DMS 273 treated with DMSO at 0.1 percent for 48 hours (cell line): ENCODE measurements at regions not wholly inside any gene's neighbourhood (a gene's known extent, or its start where the extent isn't known, plus 50 kb on each side); places are given as distances from the start of the nearest gene placed in this dataset.
"Not testable (repeated sequence)": the region's sequence is repeated elsewhere in the genome, so short reads cannot be mapped to it uniquely, and the experiment has no call there.

ENCODE experiments used
- DNase-seq: peaks from one replicate; lab custom pipeline; 2025; lab: John Stamatoyannopoulos, UW

DNA sequence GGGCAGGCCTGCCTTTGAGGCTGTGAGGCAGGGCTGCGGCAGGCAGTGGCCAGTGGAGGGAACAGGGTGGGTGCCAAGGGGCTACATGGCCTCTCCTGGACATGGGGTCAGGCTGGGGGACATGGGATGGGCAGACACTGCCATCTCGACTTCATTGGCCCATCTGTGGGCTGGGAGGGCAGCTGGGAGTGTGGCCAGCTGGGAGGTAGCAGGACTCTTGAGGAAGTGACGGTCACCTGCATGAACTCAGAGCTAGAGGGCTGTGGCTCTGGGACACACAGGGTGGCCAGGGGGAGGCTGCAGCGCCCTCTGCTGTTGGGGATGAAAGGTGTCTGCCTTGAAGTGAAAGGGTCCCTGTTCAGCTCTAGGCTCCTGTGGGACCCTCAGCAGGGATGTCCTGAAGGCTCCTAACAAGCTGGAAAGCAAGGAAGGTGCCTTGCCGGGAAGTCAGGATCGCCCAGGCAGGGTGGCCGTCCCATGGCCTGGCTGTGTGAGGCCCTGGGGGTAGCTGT is 244.0 kb downstream of the ANKRD30B start:
- DNase-seq: not testable (repeated sequence)

DNA sequence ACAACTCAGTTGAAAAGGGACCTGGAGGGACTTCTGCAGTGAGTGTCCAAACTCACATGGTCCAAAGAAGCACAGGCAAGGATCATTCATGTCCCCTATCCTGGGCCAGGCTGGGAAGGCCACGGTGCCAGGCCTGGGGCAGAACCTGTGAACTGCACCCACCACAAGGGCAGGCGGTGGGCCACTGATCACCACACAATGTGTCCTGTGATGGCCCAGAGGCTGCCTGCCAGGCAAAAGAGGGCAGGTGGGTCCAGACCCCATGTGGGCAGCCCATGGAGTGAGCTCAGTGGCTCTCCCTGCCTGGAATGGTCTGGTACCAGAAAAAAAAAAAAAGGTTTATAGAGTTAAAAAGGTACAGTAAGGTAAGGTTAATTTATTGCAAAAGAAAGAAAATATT is 244.8 kb downstream of the ANKRD30B start:
- DNase-seq: not testable (repeated sequence)

DNA sequence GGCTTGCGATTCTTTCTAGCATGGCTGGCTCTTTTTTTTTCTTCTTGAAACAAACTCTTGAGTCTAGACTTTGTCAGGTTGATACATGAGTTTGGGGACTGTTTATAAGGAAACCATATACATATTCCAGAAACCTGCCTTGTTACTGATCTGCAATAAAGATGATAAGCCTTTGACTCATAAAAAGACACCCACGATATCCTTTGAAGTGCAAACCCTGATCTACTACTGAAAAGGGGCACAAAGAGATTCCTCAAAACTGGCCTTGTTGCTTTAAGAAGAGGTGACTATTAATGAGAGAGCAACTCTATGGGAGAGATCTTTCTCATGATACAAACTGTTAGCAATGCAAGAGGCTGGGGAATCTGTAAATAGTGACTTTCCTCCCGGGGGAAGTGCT is 247.1 kb downstream of the ANKRD30B start:
- not testable (repeated sequence) for DNase-seq

DNA sequence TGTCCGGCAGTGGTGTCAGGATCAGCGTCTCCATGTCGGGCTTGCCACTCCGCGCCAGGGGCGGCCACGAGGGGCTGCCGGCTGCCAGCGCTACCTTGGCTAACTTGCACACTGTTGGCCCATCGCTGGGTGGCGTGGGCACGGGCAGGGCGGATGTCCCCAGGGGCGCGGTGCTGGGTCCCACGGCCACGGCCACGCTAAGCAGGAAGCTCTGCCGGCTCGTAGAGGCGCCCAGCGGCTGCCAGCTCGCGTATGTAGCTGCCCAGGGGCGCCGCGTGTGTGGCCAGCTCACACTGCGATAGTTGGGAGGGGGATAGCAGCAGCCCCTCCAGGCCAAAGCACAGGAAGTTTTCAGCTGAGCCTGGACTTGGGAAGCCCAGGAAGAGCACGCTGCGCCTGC is 249.4 kb downstream of the ANKRD30B start:
- DNase-seq: no peak

DNA sequence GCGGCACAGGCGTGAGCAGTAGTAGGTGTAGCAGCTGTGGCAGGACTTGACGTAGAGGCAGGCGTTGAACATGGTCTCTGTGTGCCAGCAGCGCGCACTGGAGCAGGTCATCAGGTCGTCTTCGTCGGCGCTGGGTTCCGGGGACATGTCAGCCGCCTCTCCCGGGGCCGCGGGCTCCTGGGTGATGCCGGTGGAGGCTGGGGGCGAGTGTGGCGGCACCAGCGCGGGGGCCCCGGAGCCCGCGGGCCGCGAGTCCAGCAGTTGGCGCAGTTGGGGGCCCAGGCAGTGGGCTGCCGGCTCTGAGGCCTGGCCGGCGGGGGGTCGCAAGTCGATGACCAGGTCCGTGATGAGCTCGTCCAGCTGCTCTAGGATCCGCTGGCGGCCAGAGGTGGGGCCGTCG is 249.9 kb downstream of the ANKRD30B start:
- not testable (repeated sequence) for DNase-seq

DNA sequence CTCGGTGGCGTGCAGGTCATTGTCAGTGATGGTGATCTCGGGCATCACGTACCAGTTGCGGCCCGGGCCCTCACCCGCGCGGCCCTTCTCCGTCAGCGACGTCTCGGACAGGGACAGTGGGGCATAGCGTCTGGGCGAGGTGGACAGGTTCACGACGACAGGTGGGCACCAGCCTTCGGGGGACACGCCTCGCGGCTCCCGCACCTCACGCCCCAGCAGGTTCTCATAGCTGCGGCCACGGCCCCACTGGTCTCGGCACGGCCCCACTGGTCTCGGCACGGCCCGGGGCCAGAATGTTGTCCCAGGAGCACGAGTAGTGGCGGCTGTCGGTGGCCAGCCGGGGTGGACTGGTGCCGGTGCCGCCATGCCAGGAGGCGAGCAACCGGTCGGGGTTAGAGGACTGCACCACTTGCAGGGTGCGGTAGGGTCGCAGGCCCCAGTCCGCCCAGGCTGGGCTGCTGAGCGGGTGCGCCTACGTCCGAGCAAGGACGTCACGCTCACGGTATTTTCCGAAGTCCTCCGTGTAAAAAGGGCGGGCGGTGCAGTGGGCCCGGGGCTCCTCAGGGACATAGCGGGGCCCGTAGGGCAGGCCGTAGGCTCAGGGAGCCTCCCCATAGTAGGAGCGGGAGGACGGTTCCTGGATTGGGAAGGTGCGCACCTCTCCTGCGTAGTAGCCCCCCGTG is 250.5 kb downstream of the ANKRD30B start:
- not testable (repeated sequence) for DNase-seq

DNA sequence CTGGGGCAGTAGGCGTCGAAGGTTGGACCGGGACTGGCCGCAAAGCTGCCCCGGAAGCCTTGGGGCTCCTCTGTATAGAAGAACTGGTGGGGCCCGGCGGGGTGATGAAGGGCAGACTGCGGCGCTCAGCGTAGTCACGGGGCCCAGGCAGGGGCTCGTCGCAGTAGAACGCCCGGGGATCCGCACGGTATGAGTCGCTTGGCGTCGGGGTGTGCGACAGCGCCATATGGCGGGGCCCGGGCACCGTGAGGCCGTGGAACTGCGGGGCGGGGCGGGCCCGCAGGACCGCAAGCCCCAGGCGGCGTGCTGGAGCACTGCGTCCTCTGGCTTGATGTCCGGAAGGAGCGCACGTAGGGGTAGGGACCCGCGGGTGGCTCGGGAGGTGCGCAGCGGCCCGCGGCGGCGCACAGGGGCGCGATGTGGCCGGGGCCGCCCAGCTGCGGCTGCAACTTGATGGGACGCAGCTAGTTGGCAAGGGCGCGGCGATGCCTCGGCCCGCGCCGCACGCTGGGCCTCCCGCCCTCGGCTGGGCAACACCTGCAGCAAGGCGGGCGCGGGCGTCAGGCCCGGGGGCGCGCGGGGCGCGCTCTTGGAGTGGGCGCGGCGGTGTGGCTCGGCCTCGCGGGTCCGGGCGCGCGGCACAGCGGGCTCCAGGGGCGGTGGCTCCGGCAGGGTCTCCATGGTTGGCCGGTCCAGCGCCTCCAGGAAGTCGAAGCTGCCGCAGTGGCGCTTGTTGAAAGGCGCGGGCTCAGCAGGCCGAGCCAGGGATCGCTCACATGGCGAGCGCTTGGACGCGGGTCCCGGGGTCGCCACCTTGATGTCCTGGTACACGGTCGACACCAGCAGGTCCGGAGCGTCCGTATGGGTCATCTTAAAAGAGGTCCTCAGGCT is 251.4 kb downstream of the ANKRD30B start:
- DNase-seq: no peak

DNA sequence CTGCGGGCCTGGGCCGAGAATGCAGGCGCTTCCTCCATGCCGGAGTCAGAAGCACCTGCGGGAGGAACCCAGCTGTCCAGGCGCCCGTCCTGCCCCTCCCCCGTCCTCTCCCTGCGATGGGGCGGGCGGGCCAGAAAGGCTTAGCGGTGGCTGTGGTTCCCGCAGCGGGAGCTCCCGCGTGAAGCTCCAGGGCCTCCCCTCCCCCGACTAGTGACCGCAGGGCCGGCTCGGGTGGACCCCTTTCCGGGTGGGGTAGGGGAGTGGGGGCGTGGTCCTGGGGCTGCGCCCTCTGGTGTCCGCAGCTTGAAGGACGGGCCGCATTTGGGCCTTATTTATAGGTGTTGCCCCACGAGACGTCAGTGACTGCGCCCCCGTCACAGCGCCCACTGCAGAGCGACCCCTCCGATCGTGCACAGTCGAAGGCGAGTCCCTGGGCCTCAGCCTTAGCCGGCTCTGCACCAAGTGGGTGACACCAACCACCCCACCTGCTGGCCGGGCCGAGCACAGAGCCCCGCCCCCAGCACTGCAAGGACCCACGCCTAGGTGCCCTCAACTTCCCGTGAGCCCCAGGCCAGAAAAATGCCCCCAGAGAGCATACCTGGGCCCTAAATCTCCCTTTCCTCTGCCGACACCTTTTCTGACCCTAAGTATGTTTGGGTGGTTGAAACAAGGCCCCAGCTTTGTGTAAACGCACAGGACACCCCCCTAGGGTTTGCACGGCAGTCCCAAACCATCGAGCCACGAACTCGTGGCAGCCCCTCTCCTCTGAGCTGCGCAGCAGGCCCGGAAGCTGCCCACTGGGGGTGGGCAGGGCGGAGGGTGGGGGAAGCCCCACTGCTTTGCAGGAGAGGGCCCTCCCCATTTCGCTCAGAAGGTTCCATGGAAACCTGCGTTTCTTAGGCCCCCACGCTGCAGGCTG is 252.4 kb downstream of the ANKRD30B start:
- DNase-seq: not testable (repeated sequence)

DNA sequence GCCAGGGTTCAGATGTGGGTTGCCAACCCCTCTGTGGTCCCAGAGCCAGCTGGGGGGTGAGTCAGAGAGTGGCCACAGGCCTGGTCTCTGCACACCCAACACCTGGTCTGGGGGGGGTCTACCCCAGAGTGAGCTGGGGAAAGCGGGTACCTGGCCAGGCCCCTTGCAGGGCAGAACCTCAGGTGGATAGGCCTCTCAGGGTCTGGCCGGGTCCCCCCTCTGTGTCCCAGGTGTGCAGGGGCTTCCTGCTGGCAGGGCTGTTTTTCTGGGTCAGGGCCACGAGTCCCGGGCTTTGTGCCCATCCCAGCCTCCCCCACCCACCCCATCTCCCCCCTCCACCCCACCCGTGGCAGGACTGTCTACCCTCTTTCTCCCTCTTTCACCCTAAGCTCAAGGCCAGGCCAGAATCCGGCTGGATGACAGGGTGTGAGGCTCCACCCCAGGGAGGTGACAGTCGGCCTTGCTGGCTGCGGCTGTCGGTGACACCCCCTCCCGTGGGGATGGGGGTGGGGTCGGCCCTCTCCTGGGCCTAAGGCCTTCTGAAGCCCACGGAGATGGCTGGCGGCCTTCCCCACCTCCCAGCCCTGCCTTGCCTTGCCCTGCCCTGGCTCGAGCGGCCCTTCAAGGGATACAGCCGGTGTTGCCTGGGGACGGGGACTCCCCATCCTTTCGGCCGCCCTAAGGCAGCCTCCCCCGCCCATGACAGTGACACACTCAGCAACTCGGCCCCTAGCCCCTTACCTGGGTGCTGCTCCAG is 253.2 kb downstream of the ANKRD30B start:
- DNase-seq: not testable (repeated sequence)

DNA sequence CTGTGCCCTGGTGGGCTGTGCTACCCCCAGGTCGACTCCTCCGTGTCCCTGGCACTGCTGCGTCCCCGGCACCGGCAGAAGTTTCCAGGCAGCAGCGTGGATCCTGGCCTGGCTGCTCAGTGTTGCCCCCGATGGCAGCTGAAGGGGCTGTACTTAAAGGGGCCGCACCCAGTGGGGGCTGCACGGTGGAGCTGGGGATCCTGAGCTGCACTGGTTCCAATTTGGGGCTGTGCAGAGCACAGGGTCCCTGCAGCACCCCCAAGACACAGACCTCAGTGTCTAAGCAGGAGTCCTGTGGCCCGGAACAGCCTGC is 253.8 kb downstream of the ANKRD30B start:
- not testable (repeated sequence) for DNase-seq

DNA sequence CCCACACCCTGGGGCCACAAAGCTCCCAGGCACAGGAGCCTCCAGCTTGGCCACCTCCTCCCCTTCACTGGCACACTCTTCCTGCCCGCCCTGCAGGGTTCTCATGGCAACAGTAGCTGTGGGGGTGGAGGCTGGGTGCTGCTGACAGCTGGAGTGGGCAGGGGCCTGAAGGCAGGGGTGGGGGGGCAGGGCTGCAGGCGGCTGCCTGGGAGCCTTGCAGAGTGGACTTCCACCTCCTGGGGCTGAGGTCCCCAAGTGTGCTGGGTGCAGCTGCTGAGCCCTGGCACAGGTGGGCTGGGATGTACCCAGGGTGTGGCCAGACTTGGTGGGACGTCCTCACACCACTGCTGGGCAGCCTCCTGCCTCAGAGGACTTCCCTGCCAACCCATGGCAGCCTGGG is 254.8 kb downstream of the ANKRD30B start:
- peak; percentile 13 for DNase-seq

DNA sequence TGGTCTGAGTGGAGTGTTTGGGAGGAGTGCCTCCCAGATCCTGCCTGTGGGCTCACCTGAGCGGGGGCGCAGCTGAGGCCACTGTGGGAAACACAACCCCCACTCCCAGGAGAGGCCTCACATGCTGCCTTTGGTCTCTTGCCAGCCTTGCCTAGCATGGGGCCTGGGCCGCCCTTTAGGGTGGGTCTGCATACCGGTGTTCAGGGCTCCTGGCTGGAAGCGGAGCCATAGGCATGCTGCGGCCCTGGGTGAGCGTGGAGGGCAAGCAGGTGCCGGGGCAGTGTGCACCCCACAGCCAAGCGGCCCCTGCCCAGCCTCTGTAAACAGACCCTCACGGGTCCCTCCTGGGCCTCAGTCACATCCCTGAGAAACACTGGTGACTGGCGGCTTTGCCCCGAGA is 255.3 kb downstream of the ANKRD30B start:
- DNase-seq: not testable (repeated sequence)

DNA sequence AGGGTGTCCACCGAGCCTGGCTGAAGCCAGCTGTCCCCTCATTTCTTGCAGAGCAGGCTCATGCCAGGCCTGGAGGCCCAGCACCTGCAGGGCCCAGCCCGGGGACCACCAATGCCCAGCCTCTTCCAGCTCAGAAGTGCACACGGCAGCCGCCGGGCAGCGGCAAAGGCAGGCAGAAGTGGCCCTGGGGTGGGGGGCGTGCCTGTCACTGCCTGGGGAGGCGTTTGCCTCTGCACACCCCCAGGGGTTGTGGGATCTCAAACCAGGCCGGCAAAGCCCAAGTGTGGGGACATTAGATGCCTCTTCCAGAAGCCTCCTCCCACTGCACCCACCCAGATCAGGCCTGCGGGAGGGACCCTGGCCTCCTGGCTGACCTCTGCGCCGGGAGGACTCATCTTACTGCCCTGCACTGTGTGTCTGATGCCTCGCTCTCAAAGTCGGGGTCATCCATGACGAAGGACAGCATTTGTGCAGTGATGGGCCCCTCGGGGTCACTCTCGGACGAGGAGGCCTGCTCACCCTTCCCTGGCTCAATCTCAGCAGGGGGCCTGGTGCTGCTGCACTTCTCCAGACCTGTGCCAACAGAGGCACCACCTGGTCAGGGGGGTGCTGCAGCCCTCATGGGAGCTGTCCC is 255.8 kb downstream of the ANKRD30B start:
- not testable (repeated sequence) for DNase-seq

DNA sequence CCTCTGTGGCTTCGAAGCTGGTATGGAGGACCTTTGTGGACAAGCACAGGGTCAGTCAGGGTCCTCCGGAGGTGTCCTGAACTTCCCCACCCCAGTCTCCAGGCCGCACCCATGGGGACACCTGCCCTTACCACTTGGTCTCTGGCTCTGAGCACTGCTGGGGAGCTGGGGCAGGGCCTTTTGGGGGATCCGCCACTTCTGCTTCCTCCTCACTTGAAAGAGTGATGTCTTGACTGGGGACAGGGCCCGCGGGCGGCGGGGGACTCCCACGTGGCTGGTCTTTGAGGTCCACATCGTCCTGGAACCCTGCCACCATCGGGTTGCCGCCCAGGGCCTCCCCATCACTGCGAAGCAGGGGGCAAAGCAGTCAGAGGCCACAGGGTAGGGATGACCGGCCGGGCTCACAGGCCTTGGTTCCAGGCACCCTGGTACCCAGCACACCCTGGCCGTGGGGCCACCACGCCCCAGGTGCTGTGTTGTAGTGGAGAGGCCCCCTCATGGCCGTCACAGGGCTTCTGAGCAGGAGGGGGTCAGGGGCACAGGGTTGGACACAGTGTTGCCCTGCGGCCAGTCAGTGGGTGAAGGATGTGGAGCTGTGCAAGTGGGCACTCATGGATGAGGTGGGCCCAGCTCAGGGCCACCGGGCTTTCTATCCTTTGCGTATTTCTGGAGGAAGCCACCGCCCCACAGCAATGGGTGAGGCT is 256.4 kb downstream of the ANKRD30B start:
- DNase-seq: not testable (repeated sequence)

DNA sequence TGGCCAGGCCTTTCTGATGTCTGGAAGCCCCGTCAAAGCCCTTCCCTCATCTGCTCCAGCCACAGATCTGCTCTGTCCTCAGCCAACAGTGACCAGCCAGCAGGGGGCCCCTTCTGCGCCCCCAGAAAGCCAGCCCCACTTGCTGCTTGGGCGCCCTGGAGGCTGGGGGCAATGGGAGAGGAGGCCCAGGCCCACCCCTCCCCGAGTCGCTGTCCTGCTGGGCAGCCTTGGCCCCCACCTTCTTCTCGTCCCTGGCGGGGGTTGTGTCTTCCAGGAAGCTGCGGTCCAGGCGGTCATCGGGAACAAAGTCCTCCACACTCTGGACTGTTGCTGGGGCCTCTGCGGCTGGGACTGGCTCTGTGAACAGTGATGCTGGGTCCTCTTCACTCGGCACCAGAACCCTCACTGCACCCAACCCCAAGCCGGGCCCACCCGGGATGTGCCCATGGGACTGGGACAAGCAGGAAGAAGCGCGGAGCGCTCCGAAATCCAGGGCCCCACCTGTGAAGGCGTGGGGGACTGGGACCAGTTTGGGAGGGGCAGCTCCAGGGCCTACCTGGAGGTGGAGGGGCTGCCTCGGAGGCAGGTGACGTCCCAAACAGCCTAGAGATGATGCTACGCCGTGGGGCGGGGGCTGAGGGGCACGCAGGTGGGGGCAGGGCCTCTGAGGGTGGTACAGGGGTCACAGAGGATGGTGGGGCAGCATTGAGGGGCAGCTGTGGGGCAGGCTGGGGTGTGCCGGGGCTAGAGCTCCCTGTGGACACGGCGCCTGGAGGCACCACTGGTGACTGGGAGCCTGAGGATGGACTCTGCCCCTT is 257.6 kb downstream of the ANKRD30B start:
- DNase-seq: no peak

DNA sequence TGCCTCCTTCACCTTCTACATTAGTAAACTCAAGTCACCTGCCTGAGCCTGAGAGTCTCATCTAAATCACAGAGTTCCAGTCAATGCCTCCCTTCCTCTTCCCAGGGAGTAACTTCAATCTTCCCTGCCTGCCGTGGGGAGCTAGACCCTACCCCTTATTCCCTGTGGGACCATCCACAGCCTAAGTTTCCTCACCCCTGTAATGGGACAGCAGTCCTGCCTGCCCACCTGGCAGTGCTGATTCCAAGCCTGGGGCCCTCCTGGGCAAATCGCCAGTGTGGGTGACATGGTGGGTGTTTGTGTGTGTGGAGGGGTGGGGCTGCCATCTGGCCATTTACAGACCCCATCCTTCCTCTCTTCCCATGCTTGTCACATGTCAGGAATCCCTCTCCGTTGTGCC is 258.6 kb downstream of the ANKRD30B start:
- not testable (repeated sequence) for DNase-seq

DNA sequence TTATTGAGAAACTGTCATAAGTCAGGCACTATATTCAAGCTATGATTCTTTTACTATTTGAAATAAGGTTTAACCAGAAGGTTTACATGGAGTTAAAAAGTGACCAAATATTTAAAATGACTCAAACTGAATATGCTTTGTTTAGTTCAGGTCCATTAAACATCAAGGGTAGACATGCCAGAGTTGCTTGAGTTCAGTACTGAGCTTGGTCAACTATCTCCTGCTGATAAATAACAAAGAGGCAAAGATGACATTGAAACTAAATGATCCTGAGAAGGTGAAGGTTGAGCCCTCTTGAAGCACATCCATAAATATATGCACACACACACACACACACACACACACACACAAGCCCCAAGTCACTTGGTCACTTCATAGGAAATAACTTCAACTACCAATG is 278.1 kb downstream of the ANKRD30B start:
- DNase-seq: not testable (repeated sequence)

DNA sequence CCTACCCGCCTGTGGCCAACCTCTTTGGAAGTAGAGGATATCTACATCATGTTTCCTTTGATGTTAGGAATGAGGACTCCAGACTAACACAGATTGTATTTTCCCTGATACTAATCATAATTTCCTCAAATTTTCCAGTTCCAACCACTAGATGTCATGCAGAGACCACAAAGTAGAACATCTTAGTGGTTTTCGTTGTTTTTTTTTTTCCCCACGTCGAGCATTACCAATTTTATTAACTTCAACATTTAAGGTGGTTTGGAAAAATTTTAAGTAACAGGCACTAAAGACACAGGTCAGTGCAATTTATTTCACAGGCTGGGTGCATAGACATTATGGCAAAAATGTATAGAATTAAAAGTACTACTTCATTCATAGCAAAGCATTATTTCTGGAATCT is 280.1 kb downstream of the ANKRD30B start:
- not testable (repeated sequence) for DNase-seq

DNA sequence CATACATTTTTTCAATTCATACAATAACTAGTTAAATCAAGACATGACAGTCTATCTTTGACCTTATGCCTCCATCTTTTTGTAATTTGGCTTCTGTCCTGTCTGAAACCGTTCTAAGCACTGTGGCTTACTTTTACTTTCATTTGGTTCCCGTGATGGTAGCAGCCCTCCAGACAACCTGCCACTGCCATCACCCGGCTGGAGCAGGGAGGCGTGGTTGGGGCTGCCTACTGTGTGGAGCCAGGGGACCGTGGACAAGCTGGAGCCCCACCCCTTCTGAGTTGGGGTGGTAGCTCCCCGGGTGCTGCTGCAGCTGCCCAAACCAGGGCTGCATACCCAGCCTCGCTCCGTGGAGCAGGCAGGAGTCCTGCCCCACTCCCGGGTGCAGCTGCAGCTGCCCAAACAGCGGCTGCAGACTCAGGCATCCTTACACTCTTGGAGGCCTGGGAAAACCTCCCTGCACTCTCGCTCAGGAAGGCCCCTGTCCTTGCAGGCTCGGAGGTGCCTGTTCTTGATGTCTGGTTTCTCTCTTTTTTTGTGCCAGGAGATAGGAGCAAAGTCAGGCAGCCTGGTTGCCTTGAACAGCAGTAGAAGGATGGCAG is 312.4 kb downstream of the ANKRD30B start:
- DNase-seq: not testable (repeated sequence)
